Hematopoietic multipotent progenitor cell treated with erythropoietin and hydrocortisone succinate and interleukin-3 and kit ligand, for 17 days (in vitro differentiated cells): ENCODE measurements at regions not wholly inside any gene's neighbourhood (a gene's known extent, or its start where the extent isn't known, plus 50 kb on each side); places are given as distances from the start of the nearest gene placed in this dataset.

Experiments used
- DNase-seq: peaks from one replicate; pipeline ENCODE4 v3.0.0-alpha.2; 2015; ENCODE audit warnings: low spot score

GRCh38 chr4:157509341-157509740 lies 288.8 kb downstream of the GRIA2 start:
- no peak for DNase-seq

GRCh38 chr4:157502656-157503055 lies 282.1 kb downstream of the GRIA2 start:
- no peak for DNase-seq

GRCh38 chr4:157459785-157460184 lies 239.3 kb downstream of the GRIA2 start:
- DNase-seq = no peak

- DNase-seq = no peak
These were observed 226.7 kb downstream of the GRIA2 start for GRCh38 chr4:157447195-157447594.

- DNase-seq = no peak
These were observed 223.5 kb downstream of the GRIA2 start for GRCh38 chr4:157444014-157444413.

- DNase-seq = no peak
These were observed 223.0 kb downstream of the GRIA2 start for GRCh38 chr4:157443537-157443936.

GRCh38 chr4:157425897-157426296 lies 205.4 kb downstream of the GRIA2 start:
- no peak for DNase-seq

GRCh38 chr4:157423526-157424020 lies 203.0 kb downstream of the GRIA2 start:
- no peak for DNase-seq

GRCh38 chr4:157421365-157421764 lies 200.8 kb downstream of the GRIA2 start:
- no peak for DNase-seq
